OCI-LY3 (cell line): ENCODE measurements at regions not wholly inside any gene's neighbourhood (a gene's known extent, or its start where the extent isn't known, plus 50 kb on each side); places are given as distances from the start of the nearest gene placed in this dataset.
"Not testable (repeated sequence)": the region's sequence is repeated elsewhere in the genome, so short reads cannot be mapped to it uniquely, and the experiment has no call there.

Experiments
- H2AFZ ChIP-seq: fragments of 200-600, 300-600 bp; shearing (Covaris generic); 2 replicates; pipeline ENCODE4 v1.6.0; 2014; ENCODE audit warnings: antibody characterized with exemption, low read depth, low read length
- H3K27ac ChIP-seq: fragments of 200-600, 300-600 bp; sonication (generic); 2 replicates; pipeline ENCODE4 v1.5.1; 2014; ENCODE audit warnings: mild to moderate bottlenecking, low read length, moderate library complexity, mixed read lengths
- H3K27me3 ChIP-seq: fragments of 200-600, 300-600 bp; sonication (generic); 2 replicates; pipeline ENCODE4 v1.6.1; 2014; ENCODE audit warnings: low read depth, low read length, mixed read lengths
- H3K36me3 ChIP-seq: fragments of 200-600, 300-600 bp; sonication (generic); replicated peaks from 2 replicates; pipeline ENCODE3; 2014; ENCODE audit warnings: low read depth, low read length, mixed read lengths
- H3K4me1 ChIP-seq: fragments of 300-600, 200-600 bp; sonication (generic); 2 replicates; pipeline ENCODE4 v1.6.1; 2014; ENCODE audit warnings: low read length, mixed read lengths
- H3K4me2 ChIP-seq: fragments of 200-600, 300-600 bp; sonication (generic); 2 replicates; pipeline ENCODE4 v1.6.1; 2014; ENCODE audit warnings: low read length, mixed read lengths
- H3K4me3 ChIP-seq: fragments of 300-600, 200-600 bp; sonication (generic); 2 replicates; pipeline ENCODE4 v1.5.1; 2014; ENCODE audit warnings: antibody characterized with exemption, mild to moderate bottlenecking, low read length, moderate library complexity
- H3K79me2 ChIP-seq: fragments of 300-600, 200-600 bp; shearing (Covaris generic); 2 replicates; pipeline ENCODE4 v1.6.1; 2014; ENCODE audit warnings: mild to moderate bottlenecking, low read length, mixed read lengths
- H3K9ac ChIP-seq: fragments of 300-600, 200-600 bp; shearing (Covaris generic); 2 replicates; pipeline ENCODE4 v1.6.0; 2014; ENCODE audit warnings: mild to moderate bottlenecking, low read length, moderate library complexity
- H3K9me3 ChIP-seq: fragments of 200-600, 300-600 bp; shearing (Covaris generic); 2 replicates; pipeline ENCODE4 v1.6.1; 2014; ENCODE audit warnings: low read length, mixed read lengths; ENCODE audit not compliant: insufficient read depth
- H4K20me1 ChIP-seq: fragments of 200-600, 300-600 bp; sonication (generic); 2 replicates; pipeline ENCODE4 v1.6.1; 2016; ENCODE audit warnings: low read length, mixed read lengths; ENCODE audit not compliant: insufficient read depth
- CTCF ChIP-seq: fragments of 200-600, 300-600 bp; sonication (generic); IDR thresholded peaks from 2 replicates; pipeline ENCODE4 v1.5.1; 2014; ENCODE audit warnings: antibody characterized with exemption, low read length, low read depth
- EZH2phosphoT487 ChIP-seq: fragments of 200-600 bp; shearing (Covaris generic); IDR thresholded peaks from 2 replicates; pipeline ENCODE4 v1.6.1; 2018; ENCODE audit warnings: antibody characterized with exemption, mixed run types, low read depth

GRCh38 chr13:100789025-100789424, 114.4 kb upstream of the TMTC4 start:
- H4K20me1 ChIP-seq, result no peaks in the 10 kb centered on the region
- H3K4me3 ChIP-seq, result no peak overlapping the region
- H3K4me2 ChIP-seq, result no peak overlapping the region
- H3K27me3 ChIP-seq, result peaks cover 16% of the 10 kb centered on the region
- no peak overlapping the region for H3K9ac ChIP-seq
- H3K4me1 ChIP-seq, result peaks cover 11% of the 10 kb centered on the region
- no peak overlapping the region for H3K27ac ChIP-seq
- H2AFZ ChIP-seq, result no peak overlapping the region
- H3K79me2 ChIP-seq, result no peaks in the 10 kb centered on the region
- TF ChIP-seq EZH2phosphoT487 (no peak), CTCF (no peak)
- H3K9me3 ChIP-seq, result peaks cover 10% of the 10 kb centered on the region
- peaks cover 3% of the 10 kb centered on the region for H3K36me3 ChIP-seq

- H2AFZ ChIP-seq, result no peak overlapping the region
- no peak overlapping the region for H3K27ac ChIP-seq
- peaks cover 11% of the 10 kb centered on the region for H3K4me1 ChIP-seq
- H4K20me1 ChIP-seq, result no peaks in the 10 kb centered on the region
- H3K9me3 ChIP-seq, result peaks cover 10% of the 10 kb centered on the region
- H3K9ac ChIP-seq, result no peak overlapping the region
- no peaks in the 10 kb centered on the region for H3K79me2 ChIP-seq
- no peak overlapping the region for H3K4me2 ChIP-seq
- H3K4me3 ChIP-seq, result no peak overlapping the region
- no peak for TF ChIP-seq EZH2phosphoT487
- no peak for TF ChIP-seq CTCF
- peaks cover 3% of the 10 kb centered on the region for H3K36me3 ChIP-seq
- H3K27me3 ChIP-seq, result peaks cover 16% of the 10 kb centered on the region
Observed at GRCh38 chr13:100788540-100788939, 113.9 kb upstream of the TMTC4 start.

GRCh38 chr13:100787899-100788298, 113.3 kb upstream of the TMTC4 start:
- no peak overlapping the region for H3K4me3 ChIP-seq
- TF ChIP-seq EZH2phosphoT487 (no peak), CTCF (no peak)
- no peaks in the 10 kb centered on the region for H4K20me1 ChIP-seq
- peaks cover 11% of the 10 kb centered on the region for H3K4me1 ChIP-seq
- peaks cover 3% of the 10 kb centered on the region for H3K36me3 ChIP-seq
- H3K79me2 ChIP-seq, result no peaks in the 10 kb centered on the region
- H2AFZ ChIP-seq, result no peak overlapping the region
- H3K4me2 ChIP-seq, result no peak overlapping the region
- peaks cover 19% of the 10 kb centered on the region for H3K27me3 ChIP-seq
- no peak overlapping the region for H3K27ac ChIP-seq
- peaks cover 10% of the 10 kb centered on the region for H3K9me3 ChIP-seq
- H3K9ac ChIP-seq, result no peak overlapping the region

GRCh38 chr13:100776686-100777085, 102.1 kb upstream of the TMTC4 start:
- not testable (repeated sequence) for H3K4me3 ChIP-seq

More at GRCh38 chr13:100776686-100777085, 102.1 kb upstream of the TMTC4 start:
- H3K79me2 ChIP-seq, H3K27me3 ChIP-seq, H3K27ac ChIP-seq, H3K4me2 ChIP-seq, H3K9me3 ChIP-seq, H3K9ac ChIP-seq, H3K4me1 ChIP-seq, H3K36me3 ChIP-seq, H2AFZ ChIP-seq, H4K20me1 ChIP-seq: not testable (repeated sequence)
